HG02938 (cell line): ENCODE measurements at regions not wholly inside any gene's neighbourhood (a gene's known extent, or its start where the extent isn't known, plus 50 kb on each side); places are given as distances from the start of the nearest gene placed in this dataset.
"Not testable (repeated sequence)": the region's sequence is repeated elsewhere in the genome, so short reads cannot be mapped to it uniquely, and the experiment has no call there.

ENCODE experiments used
- ATAC-seq: cut with Tn5 transposase; IDR thresholded peaks from one replicate; pipeline ENCODE4 v1.9.1; 2021; ENCODE audit warnings: mild to moderate bottlenecking, moderate library complexity; ENCODE audit not compliant: unreplicated experiment

DNA sequence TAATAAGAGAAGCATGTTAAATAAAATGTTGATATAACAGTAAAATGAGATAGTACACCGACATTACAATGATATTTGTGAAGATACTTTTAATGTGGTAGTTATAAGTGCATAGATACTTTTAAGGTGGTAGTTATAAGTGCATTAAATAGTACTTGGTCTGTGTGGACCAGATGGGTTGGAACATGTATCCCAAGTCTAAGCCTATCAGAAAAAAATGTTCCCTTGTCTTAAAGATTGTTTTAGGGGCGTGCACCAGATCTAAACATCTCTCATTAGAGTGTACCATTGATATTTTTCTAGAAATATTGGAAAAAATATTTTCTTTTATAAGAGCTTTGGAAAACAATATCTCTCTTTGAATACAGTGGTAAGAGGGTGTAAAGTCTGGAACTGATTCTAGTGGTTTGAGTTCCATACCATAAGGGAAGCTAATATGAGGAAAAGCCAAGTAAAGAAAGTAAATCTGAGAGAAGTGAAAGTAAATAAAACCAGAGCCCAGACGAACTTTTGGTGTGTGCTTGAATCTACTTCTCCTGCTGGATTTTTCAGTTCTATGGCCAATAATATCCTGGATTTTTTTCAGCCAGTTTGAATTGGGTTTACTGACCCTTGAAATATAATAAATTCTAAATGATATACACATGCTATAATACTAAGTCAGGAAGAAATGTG, 175.3 kb downstream of the MBL2 start:
- no peak for ATAC-seq

DNA sequence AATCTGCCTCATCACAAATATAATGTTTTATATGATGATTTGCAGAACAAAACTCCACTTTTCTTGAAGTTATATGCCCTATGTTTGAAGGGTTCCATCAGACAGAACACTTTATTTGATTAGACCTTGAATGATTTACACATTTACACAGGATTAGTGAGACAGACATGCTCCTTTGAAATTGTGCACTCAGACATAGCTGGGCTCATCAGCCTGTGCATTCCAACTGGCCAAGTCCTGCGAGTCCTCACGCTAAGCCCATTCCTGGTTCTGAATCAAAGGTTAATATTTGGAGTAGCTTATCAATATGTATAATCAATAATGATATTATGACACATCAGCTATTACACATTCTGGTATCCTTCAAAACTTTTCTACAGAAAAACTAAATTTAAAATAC, 173.6 kb downstream of the MBL2 start:
- ATAC-seq = no peak

DNA sequence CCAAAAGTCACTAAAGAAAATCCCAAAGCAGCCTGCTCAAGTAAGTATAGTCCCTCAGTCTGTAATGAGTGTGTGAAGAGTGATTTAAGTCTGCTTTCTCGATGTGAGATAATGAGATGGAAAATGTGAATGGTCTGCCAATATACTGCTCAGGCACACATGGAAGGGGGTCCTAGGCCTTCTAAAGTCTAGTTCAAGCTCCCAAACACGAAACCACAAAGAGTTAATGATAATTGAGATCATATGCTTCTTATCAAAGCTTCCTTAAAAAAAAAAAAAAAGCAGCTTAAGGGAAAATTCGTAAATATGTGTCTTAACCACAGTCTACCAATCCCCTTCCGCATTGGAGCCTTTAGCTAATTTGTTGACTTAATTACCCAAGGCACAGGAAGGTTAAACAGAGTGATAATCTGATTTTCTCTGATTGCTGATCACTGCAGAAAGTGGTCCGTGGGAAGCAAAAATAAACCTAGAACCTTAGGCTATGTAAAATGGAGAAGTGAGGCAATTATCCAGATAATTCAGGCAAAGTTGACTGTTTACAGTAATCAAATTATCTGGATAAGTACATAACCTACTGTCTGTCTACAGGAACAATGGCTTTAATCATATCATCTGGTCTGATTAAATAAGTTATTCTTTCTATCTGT, 172.9 kb downstream of the MBL2 start:
- no peak for ATAC-seq

DNA sequence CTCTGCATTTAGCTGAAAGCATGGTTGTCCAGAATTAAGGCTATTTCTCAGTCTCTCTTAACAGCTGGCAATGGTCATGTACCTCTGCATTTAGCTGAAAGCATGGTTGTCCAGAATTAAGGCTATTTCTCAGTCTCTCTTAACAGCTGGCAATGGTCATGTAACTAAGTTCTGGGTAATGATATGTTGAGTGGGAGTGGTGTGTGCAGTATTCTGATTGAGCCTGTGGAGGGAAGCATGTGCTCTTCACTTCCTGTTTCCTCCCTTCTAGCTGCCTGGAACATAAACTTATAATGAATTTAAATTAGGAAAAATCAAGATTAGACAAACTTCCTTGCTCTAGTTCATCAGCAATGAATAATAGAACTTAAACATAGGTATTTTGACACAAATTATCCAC, 168.5 kb downstream of the MBL2 start:
- ATAC-seq = not testable (repeated sequence)

DNA sequence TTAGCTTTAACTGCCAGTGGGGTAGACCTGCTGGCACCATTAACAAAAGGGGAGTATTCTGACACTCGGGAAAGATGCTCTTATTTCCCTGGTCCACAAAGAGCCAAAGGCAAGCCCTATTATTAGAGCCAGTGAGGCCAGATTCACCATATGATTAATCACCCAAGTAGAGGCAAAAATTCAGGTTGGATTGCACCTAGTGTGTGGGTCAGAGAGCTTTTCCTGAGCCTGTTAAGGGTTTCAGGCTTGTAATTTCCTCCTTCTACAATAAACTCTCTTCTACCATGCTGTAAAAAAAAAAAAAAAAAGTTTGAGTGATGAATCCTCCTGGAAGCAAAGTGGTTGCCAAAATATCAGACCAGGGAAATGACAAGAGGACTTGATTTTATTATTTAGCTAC, 163.5 kb downstream of the MBL2 start:
- no peak for ATAC-seq

DNA sequence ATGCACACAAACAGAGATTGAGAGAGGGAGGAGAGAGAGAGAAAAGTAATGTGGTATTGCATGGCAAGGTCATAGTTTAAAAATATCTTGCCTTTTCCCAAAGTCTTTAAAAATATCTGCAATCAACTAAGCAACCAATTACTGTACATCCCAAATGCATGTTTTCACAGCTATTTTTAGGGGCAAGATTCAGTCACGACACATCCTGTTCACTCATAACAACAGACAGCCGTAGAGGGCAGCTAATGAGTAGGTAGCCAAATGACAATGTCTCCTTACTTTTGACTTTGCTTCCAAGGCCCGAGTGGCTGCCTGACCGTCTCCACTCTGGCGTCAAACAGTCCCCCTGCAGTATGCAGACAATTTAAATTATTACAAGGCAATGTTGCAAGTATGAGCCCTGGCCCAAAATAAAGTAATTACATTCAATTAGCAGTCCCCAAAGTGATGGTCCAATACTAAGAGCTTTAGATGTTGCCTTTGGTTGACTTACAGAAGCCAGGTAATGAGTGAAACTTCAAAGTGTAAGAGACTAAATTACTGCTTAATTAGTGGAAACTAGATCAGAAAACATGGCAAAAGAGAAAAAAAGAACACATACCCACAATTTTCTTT, 162.9 kb downstream of the MBL2 start:
- ATAC-seq = no peak

DNA sequence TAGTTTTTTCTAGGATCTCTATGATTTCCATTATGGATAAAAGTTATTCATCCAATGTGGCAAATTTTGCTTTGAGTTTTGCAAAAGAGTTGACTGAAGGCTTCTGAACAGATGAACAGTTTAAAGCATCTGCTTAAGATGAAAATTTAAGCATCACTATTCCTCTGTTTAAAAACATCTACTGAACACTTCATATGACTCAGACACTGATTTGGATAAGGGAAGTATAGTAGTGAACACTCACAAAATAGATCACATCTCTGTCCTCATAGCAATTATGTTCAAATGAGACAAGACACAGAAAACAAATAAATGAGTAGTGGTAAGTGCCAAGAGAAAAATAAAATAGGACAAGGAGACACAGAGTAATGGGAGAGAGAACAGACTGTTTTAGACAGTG, 157.3 kb downstream of the MBL2 start:
- ATAC-seq = no peak

DNA sequence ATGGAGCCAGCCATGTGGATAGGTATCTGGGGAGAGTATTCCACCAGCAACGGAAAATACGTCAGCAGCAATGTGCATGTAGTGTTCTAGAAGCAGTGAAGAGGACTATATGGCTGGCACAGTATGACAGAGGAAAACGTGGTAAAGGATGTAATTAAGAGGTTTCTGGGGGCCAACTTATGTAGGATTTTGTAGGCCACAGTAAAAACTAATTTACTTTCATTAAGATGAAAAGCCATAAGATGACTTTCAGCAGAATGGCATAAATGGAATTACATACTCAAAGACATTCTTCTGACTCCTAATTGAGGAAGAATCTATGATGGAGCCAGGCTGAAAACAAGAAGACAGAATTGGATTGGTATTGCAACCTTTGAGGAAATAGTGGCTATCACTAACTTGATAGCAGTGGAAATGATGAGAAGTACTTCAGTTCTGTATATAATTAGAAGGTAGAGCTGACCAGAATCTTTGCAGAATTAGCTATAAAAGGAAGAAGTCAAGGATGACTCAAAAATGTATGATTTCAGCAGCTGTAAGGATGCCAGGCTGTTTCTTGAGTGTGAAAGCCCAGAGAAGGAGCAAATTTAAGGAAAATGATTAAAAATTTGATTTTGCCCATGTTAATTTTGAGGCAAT, 156.7 kb downstream of the MBL2 start:
- ATAC-seq = no peak

DNA sequence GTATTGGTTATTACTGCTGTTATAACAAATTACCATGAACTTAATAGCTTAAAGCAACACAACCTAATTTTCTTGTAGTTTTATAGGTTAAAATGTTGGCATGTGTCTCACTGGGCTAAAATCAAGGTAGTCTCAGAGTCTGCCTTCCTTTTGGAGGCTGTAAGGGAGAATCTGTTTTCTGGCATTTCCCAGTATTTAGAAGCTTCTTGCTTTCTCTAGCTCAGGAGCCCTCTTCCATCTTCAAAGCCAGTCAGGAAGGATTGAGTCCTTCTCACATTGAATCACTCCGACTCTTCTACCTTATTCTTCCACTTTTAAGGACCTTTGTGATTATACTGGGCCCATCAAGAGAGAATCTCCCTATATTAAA, 156.2 kb downstream of the MBL2 start:
- no peak for ATAC-seq

DNA sequence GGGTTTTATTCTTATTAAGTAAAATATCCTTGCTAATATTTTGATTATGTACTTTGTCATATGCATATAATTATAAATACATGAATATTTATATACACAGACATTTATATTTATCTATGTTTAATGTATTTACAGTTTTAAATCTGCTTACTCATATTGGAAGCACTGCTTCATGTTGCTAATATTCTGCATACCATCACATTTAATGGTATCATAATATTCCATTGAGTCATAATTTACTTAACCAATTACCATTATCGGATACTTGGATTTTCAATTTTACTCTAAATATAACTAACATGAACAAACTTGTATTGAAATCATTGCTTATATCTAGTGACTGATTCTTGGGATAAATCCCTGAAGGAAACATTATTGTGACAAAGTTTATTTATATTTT, 155.2 kb downstream of the MBL2 start:
- no peak for ATAC-seq

DNA sequence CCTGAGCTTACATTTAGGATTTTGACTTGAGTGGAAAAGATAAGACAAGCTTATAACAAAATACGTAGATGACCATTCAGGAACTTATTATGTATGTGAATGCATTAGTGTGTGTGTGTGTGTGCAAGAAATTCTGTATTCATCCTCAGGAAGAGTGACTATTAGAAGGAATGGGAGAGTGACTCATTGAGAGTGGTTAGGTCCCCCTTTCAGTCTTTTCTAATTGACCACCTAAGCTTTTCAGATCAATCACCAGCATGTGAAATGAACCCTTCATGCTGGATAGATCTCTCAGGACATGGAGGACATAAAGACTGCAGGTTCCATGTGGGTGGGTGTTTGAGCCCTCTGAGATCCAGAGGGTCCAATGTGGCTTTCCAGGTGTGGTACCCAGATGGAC, 153.5 kb downstream of the MBL2 start:
- no peak for ATAC-seq

DNA sequence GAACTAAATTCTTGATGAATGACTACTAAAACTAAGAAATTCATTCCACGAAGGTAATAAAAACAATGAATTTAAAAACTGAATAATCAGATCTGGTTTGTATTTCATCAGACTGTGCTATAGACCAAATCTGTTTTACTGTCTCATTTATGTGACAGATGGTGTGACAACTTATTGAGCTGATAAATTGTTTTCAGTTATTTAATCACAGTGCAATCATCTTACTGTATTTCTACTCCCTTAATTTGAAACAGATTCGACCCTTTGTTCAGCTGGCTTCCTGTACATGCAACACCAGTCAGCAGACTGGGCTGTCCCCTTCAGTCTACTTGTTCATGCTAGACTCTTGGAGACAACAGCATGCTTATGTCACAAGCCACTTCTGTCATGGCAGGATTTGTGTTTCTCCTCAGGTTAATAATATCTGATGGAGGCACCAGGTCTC, 150.9 kb downstream of the MBL2 start:
- no peak for ATAC-seq

DNA sequence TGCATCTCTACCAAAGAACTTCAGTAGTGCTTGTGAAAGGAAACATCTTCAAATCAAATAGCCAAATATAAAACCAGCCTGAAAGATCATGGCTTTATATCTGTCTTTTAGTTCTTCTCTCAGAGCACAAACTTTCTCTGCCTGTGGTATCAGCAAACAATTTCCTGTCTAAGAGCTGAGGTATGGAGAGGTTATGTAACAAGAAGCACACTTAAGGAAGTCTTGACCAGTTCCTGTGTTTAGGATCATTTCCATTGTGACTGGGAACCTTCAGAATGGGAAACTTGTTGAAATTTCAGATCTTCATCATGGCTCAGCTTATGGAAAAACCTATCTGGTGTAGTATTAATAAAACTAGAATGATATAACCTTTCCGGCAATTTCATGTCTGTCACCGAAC, 148.8 kb downstream of the MBL2 start:
- no peak for ATAC-seq

DNA sequence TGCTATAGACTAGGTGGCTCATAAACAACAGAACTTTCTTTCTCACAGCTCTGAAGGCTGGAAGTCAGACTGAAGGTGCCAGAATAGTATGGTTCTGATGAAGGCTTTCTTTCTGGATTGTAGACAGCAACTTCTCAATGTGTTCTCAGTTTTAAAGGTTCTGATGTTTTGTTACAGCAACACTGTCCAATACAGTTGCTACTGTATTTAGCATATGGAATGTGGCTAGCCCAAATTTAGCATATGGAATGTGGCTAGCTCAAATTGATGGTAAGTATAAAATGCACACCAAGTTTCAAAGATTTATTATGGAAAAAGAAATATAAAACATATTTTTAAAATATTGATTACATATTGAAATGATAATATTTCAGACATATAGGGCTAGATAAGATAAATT, 145.3 kb downstream of the MBL2 start:
- no peak for ATAC-seq

DNA sequence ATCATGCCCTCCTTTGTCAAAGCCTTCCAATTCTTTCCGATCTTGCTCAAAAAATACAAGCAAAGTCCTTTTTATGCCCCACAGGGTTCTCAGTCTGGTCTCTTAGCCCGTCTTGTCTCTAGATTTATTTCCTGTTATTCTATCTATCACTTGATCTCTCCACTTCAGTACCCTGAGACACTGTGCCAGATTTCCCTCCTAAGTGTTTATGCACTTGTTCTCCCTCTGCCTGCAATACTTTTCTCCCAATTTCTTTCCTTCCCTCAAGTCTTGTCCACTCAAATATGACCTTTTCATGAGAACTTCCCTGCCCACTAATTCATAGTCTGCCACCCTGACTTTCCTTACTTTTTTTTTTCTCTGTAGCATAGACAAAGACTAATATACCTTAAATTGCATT, 141.4 kb downstream of the MBL2 start:
- no peak for ATAC-seq

DNA sequence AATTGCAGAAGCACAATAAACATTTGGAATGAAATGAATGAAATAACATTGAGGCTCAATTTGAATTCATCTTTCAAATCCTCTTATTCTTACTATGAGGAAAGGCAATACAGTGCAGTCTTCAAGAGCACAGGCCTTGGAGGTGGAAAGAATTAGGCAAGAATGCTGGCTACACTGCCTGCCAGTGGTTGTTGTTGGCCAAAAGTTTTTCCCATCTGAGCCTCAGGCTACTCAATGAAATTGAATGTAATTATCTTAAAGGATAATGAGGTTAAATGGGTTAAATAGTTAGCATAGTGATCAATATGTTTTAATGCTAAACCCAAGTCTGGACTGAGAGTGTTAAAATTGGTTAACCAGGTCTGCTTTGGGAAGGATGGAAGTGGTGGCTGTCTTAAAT, 140.9 kb downstream of the MBL2 start:
- ATAC-seq = no peak

DNA sequence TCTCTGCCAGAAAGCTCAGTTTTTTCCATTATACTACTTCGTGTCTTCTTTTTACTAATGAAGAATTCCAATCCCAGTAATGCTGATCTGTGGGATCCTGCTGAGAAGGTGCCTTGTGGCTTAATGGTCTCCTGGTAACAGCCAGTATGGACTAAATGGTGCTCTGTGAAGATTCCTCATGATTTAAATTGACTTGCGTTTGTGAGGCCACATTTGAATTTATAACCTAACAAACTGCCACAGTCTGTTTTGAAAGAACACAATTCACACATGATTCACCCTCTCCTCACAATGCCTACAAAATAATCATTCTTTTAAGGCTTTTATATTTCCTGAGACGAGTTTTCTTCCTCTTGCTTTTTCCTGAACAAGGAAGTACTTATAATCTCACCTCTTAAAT, 140.0 kb downstream of the MBL2 start:
- ATAC-seq = no peak

DNA sequence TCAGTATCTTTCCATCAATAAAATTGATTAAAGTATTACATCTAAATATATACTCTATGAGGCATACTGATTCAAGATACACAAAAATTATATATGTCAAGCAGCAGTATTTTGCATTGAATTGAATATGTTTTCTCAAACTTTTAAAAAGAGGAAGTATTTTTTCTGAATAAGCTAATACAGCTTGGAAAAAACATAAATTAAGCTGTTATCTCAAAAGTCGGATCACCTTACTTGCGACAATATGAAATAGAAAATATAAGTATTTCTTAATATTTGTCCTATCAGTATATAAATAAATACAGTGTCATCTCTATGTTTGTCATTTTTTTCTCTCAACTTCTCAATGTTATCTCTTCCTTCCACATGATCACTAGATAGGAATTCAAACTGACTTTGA, 139.3 kb downstream of the MBL2 start:
- no peak for ATAC-seq

DNA sequence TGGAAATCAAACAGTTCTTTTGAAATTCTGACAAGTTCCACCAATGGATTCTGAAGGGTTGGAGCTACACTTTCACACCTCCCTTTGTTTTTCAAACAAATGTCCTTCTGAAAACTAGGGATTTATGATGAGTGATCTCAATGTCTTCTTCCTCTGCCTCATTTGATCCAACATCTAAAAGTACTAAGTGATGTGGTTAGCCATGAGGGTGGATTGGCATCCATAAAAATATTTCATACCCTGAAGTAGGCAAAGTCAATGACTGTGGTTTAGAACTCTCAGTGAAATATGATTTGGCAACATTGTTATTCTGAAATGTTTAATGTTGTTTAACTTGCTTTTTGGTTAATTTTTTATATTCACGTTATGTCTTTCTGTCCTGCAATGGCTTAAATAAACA, 136.9 kb downstream of the MBL2 start:
- no peak for ATAC-seq

DNA sequence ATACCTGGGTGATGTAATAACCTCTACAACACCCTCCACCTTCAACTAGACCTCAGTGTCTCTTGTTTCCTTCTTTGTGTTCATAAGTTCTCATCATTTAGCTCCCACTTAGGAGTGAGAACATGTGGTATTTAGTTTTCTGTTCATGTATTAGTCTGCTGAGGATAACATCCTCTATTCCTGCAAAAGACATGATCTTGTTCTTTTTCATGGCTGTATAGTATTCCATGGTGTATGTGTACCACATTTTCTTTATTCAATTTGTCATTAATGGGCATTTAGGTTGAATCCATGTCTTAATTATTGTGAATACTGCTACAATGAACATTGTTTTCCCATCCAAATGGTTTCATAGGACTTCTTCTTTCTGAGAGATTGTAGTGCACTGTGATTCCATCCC, 135.7 kb downstream of the MBL2 start:
- no peak for ATAC-seq

DNA sequence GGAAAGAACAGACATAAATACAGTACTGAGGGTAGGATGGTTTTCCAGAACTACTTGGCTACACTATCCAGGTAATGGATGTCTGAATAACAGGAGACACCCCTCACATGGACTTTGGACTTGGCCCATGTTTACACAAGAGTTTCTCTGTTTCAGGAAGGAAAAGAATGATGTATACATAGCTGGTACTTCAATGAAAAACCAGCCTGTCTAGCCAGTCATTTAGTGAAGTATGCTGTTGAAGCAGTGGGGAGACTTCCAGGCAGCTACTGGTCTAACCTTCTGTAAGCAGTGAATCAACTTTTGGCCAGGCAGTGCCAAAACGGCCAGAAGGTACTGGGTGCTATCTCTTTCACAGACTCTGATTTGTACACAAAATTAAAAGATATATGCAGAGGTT, 135.0 kb downstream of the MBL2 start:
- ATAC-seq = no peak

DNA sequence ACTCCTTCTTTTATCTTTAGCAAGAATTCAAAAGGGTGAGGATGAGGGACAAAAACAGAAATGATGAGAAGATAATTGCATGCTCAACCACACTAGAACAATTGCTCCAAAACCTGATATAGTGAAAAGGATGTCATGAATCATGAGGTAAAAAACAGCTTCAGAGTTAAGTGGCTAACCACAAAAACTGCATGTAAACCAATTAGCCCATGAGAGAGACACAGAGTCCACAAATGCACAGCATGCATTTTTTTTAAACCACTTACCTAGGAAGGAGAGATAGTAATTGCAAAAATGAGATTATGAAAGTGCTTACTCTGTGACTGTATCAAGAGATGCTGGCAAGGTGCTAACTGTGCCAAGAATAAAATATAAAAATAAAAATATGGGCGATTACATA, 132.9 kb downstream of the MBL2 start:
- no peak for ATAC-seq
